HEK293T (cell line): ENCODE measurements at regions not wholly inside any gene's neighbourhood (a gene's known extent, or its start where the extent isn't known, plus 50 kb on each side); places are given as distances from the start of the nearest gene placed in this dataset.
"Not testable (repeated sequence)": the region's sequence is repeated elsewhere in the genome, so short reads cannot be mapped to it uniquely, and the experiment has no call there.

Experiments
- ELF4 ChIP-seq: fragments of 450-650 bp; IDR thresholded peaks from 2 replicates; pipeline ENCODE4 v1.6.1; 2017; ENCODE audit warnings: antibody characterized with exemption
- SP1 ChIP-seq: fragments of 450-650 bp; IDR thresholded peaks from 2 replicates; pipeline ENCODE4 v1.6.1; 2017

GRCh38 chr2:104947456-104947855 lies 90.4 kb upstream of the MRPS9 start:
- TF ChIP-seq ELF4, SP1: not testable (repeated sequence)
